Astrocyte of the cerebellum (primary cell): ENCODE measurements at regions not wholly inside any gene's neighbourhood (a gene's known extent, or its start where the extent isn't known, plus 50 kb on each side); places are given as distances from the start of the nearest gene placed in this dataset.

Experiments used
- DNase-seq: peaks from one replicate; pipeline ENCODE4 v3.0.0-alpha.2; 2011; ENCODE audit warnings: low read depth
- H3K4me3 ChIP-seq: 2 replicates; pipeline ENCODE4 v1.5.1; 2011; ENCODE audit warnings: mild to moderate bottlenecking, low read depth, low read length, moderate library complexity
- CTCF ChIP-seq: IDR thresholded peaks from 2 replicates; pipeline ENCODE4 v1.5.1; 2012; ENCODE audit warnings: low read length, low read depth, moderate library complexity, mild to moderate bottlenecking; ENCODE audit errors: missing control alignments
- in situ Hi-C: cut with HindIII; loops from 2 replicates; pipeline ENCODE4 v1.10.0; 2017; ENCODE audit warnings: low sequenced_read_pairs

- TF ChIP-seq CTCF, result no peak
- no peak overlapping the region for H3K4me3 ChIP-seq
- DNase-seq, result no peak
- in situ Hi-C loops, result no loop called here
Observed at GRCh38 chr7:26482927-26483326, 191.3 kb downstream of the SNX10 start.

GRCh38 chr7:26483843-26484242 is 192.2 kb downstream of the SNX10 start:
- in situ Hi-C loops, result no loop called here
- DNase-seq, result no peak
- no peak for TF ChIP-seq CTCF
- H3K4me3 ChIP-seq, result no peak overlapping the region

- no peak overlapping the region for H3K4me3 ChIP-seq
- no peak for TF ChIP-seq CTCF
- in situ Hi-C loops, result no loop called here
- DNase-seq, result no peak
Observed at GRCh38 chr7:26485367-26485934, 193.8 kb downstream of the SNX10 start.

- no peak for DNase-seq
- TF ChIP-seq CTCF, result no peak
- in situ Hi-C loops, result no loop called here
- no peak overlapping the region for H3K4me3 ChIP-seq
Observed at GRCh38 chr7:26486153-26486552, 194.5 kb downstream of the SNX10 start.

- no peak for DNase-seq
- in situ Hi-C loops, result no loop called here
- no peak for TF ChIP-seq CTCF
- H3K4me3 ChIP-seq, result no peak overlapping the region
Observed at GRCh38 chr7:26487780-26488515, 196.3 kb downstream of the SNX10 start.

GRCh38 chr7:26489391-26489790 is 197.7 kb downstream of the SNX10 start:
- no peak for DNase-seq
- TF ChIP-seq CTCF, result no peak
- in situ Hi-C loops, result no loop called here
- H3K4me3 ChIP-seq, result no peak overlapping the region
